Large intestine (tissue), 3 donors: ENCODE measurements at regions not wholly inside any gene's neighbourhood (a gene's known extent, or its start where the extent isn't known, plus 50 kb on each side); places are given as distances from the start of the nearest gene placed in this dataset.
"Not testable (repeated sequence)": the region's sequence is repeated elsewhere in the genome, so short reads cannot be mapped to it uniquely, and the experiment has no call there.

ENCODE experiments used
- DNase-seq, 2 donors: peaks; one replicate each; pipeline versions ENCODE4 v3.0.0 to v3.0.0-alpha.2; 2013
- H3K27ac ChIP-seq: one replicate; pipeline ENCODE4 v1.5.1; 2013; ENCODE audit warnings: low read length
- H3K27me3 ChIP-seq: 2 replicates; pipeline ENCODE4 v1.6.1; 2013; ENCODE audit warnings: low read length; ENCODE audit not compliant: control insufficient read depth, insufficient read depth
- H3K36me3 ChIP-seq: 2 replicates; pipeline ENCODE4 v1.6.1; 2013; ENCODE audit warnings: low read length; ENCODE audit not compliant: control insufficient read depth, insufficient read depth
- H3K4me1 ChIP-seq: one replicate; pipeline ENCODE4 v1.6.1; 2013; ENCODE audit warnings: low read length; ENCODE audit not compliant: control insufficient read depth, insufficient read depth
- H3K4me3 ChIP-seq: one replicate; pipeline ENCODE4 v1.5.1; 2013; ENCODE audit warnings: low read length
- H3K9me3 ChIP-seq: one replicate; pipeline ENCODE4 v1.6.1; 2013; ENCODE audit warnings: mild to moderate bottlenecking, low read depth, low read length, moderate library complexity; ENCODE audit not compliant: control insufficient read depth
- WGBS: methylation state at CpG from one replicate; pipeline ENCODE4 v1.1.5; 2013; ENCODE audit warnings: low lambda C conversion rate; ENCODE audit not compliant: insufficient coverage; 5-methylcytosine and 5-hydroxymethylcytosine counted together

GRCh38 chr9:36462245-36462644 is 62.2 kb upstream of the RNF38 start:
- Histone ChIP-seq H3K4me1 (no peaks in the 10 kb centered on the region), H3K4me3 (no peak overlapping the region), H3K27ac (no peak overlapping the region), H3K27me3 (no peaks in the 10 kb centered on the region), H3K9me3 (no peaks in the 10 kb centered on the region), H3K36me3 (no peaks in the 10 kb centered on the region)
- no peak for DNase-seq
- no CpG with 5 or more reads among the region's 4 CpGs for WGBS

- no peak for DNase-seq
- H3K36me3 ChIP-seq, result no peaks in the 10 kb centered on the region
- H3K4me1 ChIP-seq, result no peaks in the 10 kb centered on the region
- H3K27ac ChIP-seq, result no peak overlapping the region
- H3K9me3 ChIP-seq, result no peaks in the 10 kb centered on the region
- H3K27me3 ChIP-seq, result no peaks in the 10 kb centered on the region
- no peak overlapping the region for H3K4me3 ChIP-seq
Observed at GRCh38 chr9:36461323-36461722, 61.3 kb upstream of the RNF38 start.

- H3K9me3 ChIP-seq, H3K4me1 ChIP-seq, H3K36me3 ChIP-seq, H3K27ac ChIP-seq, DNase-seq, H3K4me3 ChIP-seq, H3K27me3 ChIP-seq: not testable (repeated sequence)
- no CpG with 5 or more reads among the region's 17 CpGs for WGBS
Observed at GRCh38 chr9:36458430-36458915, 58.4 kb upstream of the RNF38 start.

- Histone ChIP-seq H3K36me3 (no peaks in the 10 kb centered on the region), H3K4me3 (no peak overlapping the region), H3K4me1 (no peaks in the 10 kb centered on the region), H3K27ac (no peak overlapping the region), H3K27me3 (no peaks in the 10 kb centered on the region), H3K9me3 (no peaks in the 10 kb centered on the region)
- no peak for DNase-seq
- WGBS, result no CpG with 5 or more reads among the region's 7 CpGs
Observed at GRCh38 chr9:36457836-36458429, 57.9 kb upstream of the RNF38 start.

- Histone ChIP-seq H3K27me3 (no peaks in the 10 kb centered on the region), H3K4me3 (no peak overlapping the region), H3K9me3 (no peaks in the 10 kb centered on the region), H3K36me3 (no peaks in the 10 kb centered on the region), H3K4me1 (no peaks in the 10 kb centered on the region), H3K27ac (no peak overlapping the region)
- DNase-seq, result no peak
- WGBS, result 86% methylated on average over 1 of the region's 1 CpG
Observed at GRCh38 chr9:36456480-36457065, 56.5 kb upstream of the RNF38 start.

GRCh38 chr9:36451949-36452348 is 51.9 kb upstream of the RNF38 start:
- Histone ChIP-seq H3K4me1 (no peaks in the 10 kb centered on the region), H3K27ac (no peak overlapping the region), H3K4me3 (no peak overlapping the region), H3K36me3 (no peaks in the 10 kb centered on the region), H3K9me3 (no peaks in the 10 kb centered on the region), H3K27me3 (no peaks in the 10 kb centered on the region)
- no peak for DNase-seq
- WGBS, result no CpG with 5 or more reads among the region's 3 CpGs

- H3K4me3 ChIP-seq, result no peak overlapping the region
- H3K27me3 ChIP-seq, result no peaks in the 10 kb centered on the region
- WGBS, result 100% methylated on average over 1 of the region's 3 CpGs
- H3K4me1 ChIP-seq, result no peaks in the 10 kb centered on the region
- DNase-seq, result no peak
- no peak overlapping the region for H3K27ac ChIP-seq
- no peaks in the 10 kb centered on the region for H3K36me3 ChIP-seq
- H3K9me3 ChIP-seq, result no peaks in the 10 kb centered on the region
Observed at GRCh38 chr9:36450110-36450732, 50.2 kb upstream of the RNF38 start.
